HepG2 (cell line): ENCODE measurements at regions not wholly inside any gene's neighbourhood (a gene's known extent, or its start where the extent isn't known, plus 50 kb on each side); places are given as distances from the start of the nearest gene placed in this dataset.

Experiments
- ATAC-seq: fragments of 200-7000 bp; cut with Tn5 transposase; 3 replicates; pipeline ENCODE4 v1.9.1; 2020; ENCODE audit warnings: mild to moderate bottlenecking, moderate library complexity
- BruUV-seq: library from RNA; stranded (reverse); fragments of 400-500 nt; replicated peaks from 2 replicates; lab custom pipeline; 2021; lab: Mats Ljungman, UMichigan
- CTCF ChIA-PET: fragments of 300-600 bp; formaldehyde crosslinking; extraction: SDS; loops from one replicate; lab custom pipeline; 2021; ENCODE audit warnings: low total read pairs, inconsistent platforms, low intra/inter-chr PET ratio; lab: Yijun Ruan, JAX
- POLR2A ChIA-PET: fragments of 350-600 bp; sonication (Branson Sonifier 250); formaldehyde crosslinking; loops from one replicate; lab custom pipeline; 2020; ENCODE audit warnings: antibody characterized with exemption, inconsistent platforms; lab: Yijun Ruan, JAX
- DNase-seq: peaks from one replicate; pipeline ENCODE4 v3.0.0-alpha.2; 2015; ENCODE audit warnings: low spot score
- FAIRE-seq: peaks from 3 replicates; lab custom pipeline; 2011; peaks lifted over from hg19 to GRCh38; lab: Jason Lieb, UNC
- H2AFZ ChIP-seq: one replicate; pipeline ENCODE4 v1.6.1; 2011; ENCODE audit warnings: low read length, inconsistent platforms
- H3K27ac ChIP-seq: fragments of 300-600 bp; 3 replicates; pipeline ENCODE4 v1.8.0; 2011; ENCODE audit warnings: mixed run types, mild to moderate bottlenecking, mixed read lengths, low read length, inconsistent platforms; ENCODE audit not compliant: insufficient read depth; ENCODE audit errors: extremely low read length
- H3K27me3 ChIP-seq, 2 experiments: fragments of 200-600 bp in 1 of 2; 2 replicates in 1 of 2; 3 replicates in 1 of 2; pipeline versions ENCODE4 v1.6.0 to v1.8.0; 2011; ENCODE audit warnings: low read length in 2 of 2, mild to moderate bottlenecking in 2 of 2, moderate library complexity in 2 of 2, inconsistent platforms in 1 of 2; ENCODE audit not compliant: insufficient read depth in 2 of 2, control insufficient read depth in 1 of 2
- H3K36me3 ChIP-seq, 2 experiments: fragments of 200-600 bp in 1 of 2; replicated peaks in 1 of 2; 2 replicates in 1 of 2; 3 replicates in 1 of 2; pipeline versions ENCODE4 v1.5.1 to v1.8.0; 2011; ENCODE audit warnings: low read length in 2 of 2, inconsistent platforms in 1 of 2; ENCODE audit not compliant: insufficient read depth in 2 of 2, control insufficient read depth in 1 of 2
- H3K4me1 ChIP-seq: 2 replicates; pipeline ENCODE4 v1.5.1; 2012; ENCODE audit warnings: low read length, inconsistent platforms; ENCODE audit not compliant: insufficient read depth
- H3K4me2 ChIP-seq: 2 replicates; pipeline ENCODE4 v1.6.0; 2011; ENCODE audit warnings: low read depth, low read length, inconsistent platforms
- H3K4me3 ChIP-seq, 3 experiments: fragments of 200-600 bp in 1 of 3; sonication (generic), shearing (Covaris generic) in 1 of 3; replicated peaks in 1 of 3; 2 replicates each; pipeline ENCODE4 v1.5.1; 2011 to 2016; ENCODE audit warnings: low read length in 3 of 3, inconsistent platforms in 2 of 3, low read depth in 2 of 3, mild to moderate bottlenecking in 2 of 3, control low read depth in 1 of 3, mixed read lengths in 1 of 3; ENCODE audit not compliant: insufficient read depth in 1 of 3
- H3K79me2 ChIP-seq: one replicate; pipeline ENCODE4 v1.6.1; 2011; ENCODE audit warnings: low read length, inconsistent platforms; ENCODE audit not compliant: insufficient read depth
- H3K9ac ChIP-seq: 2 replicates; pipeline ENCODE4 v1.6.0; 2011; ENCODE audit warnings: mild to moderate bottlenecking, low read depth, low read length, inconsistent platforms; ENCODE audit not compliant: insufficient read depth
- H3K9me3 ChIP-seq: 2 replicates; pipeline ENCODE4 v1.5.1; 2012; ENCODE audit warnings: mild to moderate bottlenecking, low read length
- H4K20me1 ChIP-seq: 2 replicates; pipeline ENCODE4 v1.6.0; 2011; ENCODE audit warnings: inconsistent platforms, mild to moderate bottlenecking, low read length, moderate library complexity; ENCODE audit not compliant: insufficient read depth
- ESRRA ChIP-seq: sonication (generic); formaldehyde crosslinking; IDR thresholded peaks from 2 replicates; pipeline ENCODE4 v1.5.1; 2020; ENCODE audit warnings: mild to moderate bottlenecking, low read depth, missing genetic modification reagents
- MTERF4 ChIP-seq: sonication (generic); formaldehyde crosslinking; IDR thresholded peaks from 2 replicates; pipeline ENCODE4 v1.8.0; 2023; ENCODE audit warnings: mild to moderate bottlenecking, missing genetic modification reagents
- NFYB ChIP-seq: sonication (generic); formaldehyde crosslinking; IDR thresholded peaks from 2 replicates; pipeline ENCODE4 v1.4.0; 2020; ENCODE audit warnings: missing genetic modification reagents
- REL ChIP-seq: sonication (generic); formaldehyde crosslinking; conservative IDR thresholded peaks from 2 replicates; pipeline ENCODE4 v1.8.0; 2022; ENCODE audit warnings: mild to moderate bottlenecking, missing genetic modification reagents, moderate library complexity
- SP2 ChIP-seq: sonication (generic); formaldehyde crosslinking; IDR thresholded peaks from 2 replicates; pipeline ENCODE4 v1.5.1; 2020; ENCODE audit warnings: mild to moderate bottlenecking, missing genetic modification reagents
- ZBTB37 ChIP-seq: sonication (generic); formaldehyde crosslinking; IDR thresholded peaks from 2 replicates; pipeline ENCODE4 v1.4.0; 2020; ENCODE audit warnings: mild to moderate bottlenecking, missing genetic modification reagents
- ZNF335 ChIP-seq: sonication (generic); formaldehyde crosslinking; IDR thresholded peaks from 2 replicates; pipeline ENCODE4 v1.4.0; 2020; ENCODE audit warnings: missing genetic modification reagents
- ZNF34 ChIP-seq: sonication (generic); formaldehyde crosslinking; IDR thresholded peaks from 2 replicates; pipeline ENCODE4 v1.4.0; 2020; ENCODE audit warnings: mild to moderate bottlenecking, missing genetic modification reagents, borderline replicate concordance
- ZNF501 ChIP-seq: sonication (generic); formaldehyde crosslinking; IDR thresholded peaks from 2 replicates; pipeline ENCODE4 v1.5.1; 2020; ENCODE audit warnings: mild to moderate bottlenecking, moderate library complexity, missing genetic modification reagents
- WGBS: methylation state at CpG from one replicate; pipeline ENCODE4 v1.1.6; 2017; ENCODE audit warnings: low lambda C conversion rate; 5-methylcytosine and 5-hydroxymethylcytosine counted together
- in situ Hi-C: cut with HindIII; loops from 2 replicates; pipeline ENCODE4 v1.10.0; 2017; ENCODE audit warnings: low pct_unique_long_range_greater_than_20kb; ENCODE audit not compliant: extremely low pct_ligation_motif_present
- intact Hi-C: fragments of 100-400 bp; cut with micrococcal nuclease; formaldehyde crosslinking; loops from one replicate; pipeline ENCODE4 v1.10.0; 2022; ENCODE audit not compliant: unreplicated experiment

DNA sequence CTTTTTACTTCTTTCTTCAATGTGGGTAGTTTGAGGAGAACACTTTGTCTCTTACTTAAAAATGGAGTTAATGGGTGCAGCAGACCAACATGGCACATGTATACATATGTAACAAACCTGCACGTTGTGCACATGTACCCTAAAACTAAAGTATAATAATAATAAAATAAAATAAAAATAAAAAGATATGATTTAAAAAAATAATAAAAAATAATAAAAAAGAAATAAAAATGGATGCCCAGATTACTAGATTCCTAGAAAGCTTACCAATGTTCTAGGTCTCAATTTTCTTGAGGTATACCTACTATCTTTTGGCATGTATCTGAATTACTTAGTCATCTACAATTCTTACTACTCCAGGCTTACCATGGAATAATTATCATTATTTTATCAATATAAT is 2001.6 kb upstream of the CDH9 start:
- in situ Hi-C loops (no loop called here), intact Hi-C loops (no loop called here)
- no peak for ATAC-seq
- ChIA-PET POLR2A (no interaction called here), CTCF (no interaction called here)
- no peak overlapping the region for H3K27ac ChIP-seq
- H3K9ac ChIP-seq: no peak overlapping the region
- H3K79me2 ChIP-seq: no peaks in the 10 kb centered on the region
- no peaks in the 10 kb centered on the region for H3K36me3 ChIP-seq
- DNase-seq: no peak
- no peak overlapping the region for H3K4me3 ChIP-seq
- TF ChIP-seq ZNF335 (CRISPR knock-in tag) (no peak), MTERF4 (CRISPR knock-in tag) (no peak), ESRRA (CRISPR knock-in tag) (no peak), ZNF34 (no peak), ZBTB37 (CRISPR knock-in tag) (no peak), NFYB (CRISPR knock-in tag) (no peak), REL (CRISPR knock-in tag) (no peak), SP2 (CRISPR knock-in tag) (no peak), ZNF501 (CRISPR knock-in tag) (no peak)
- H3K27me3 ChIP-seq: no peaks in the 10 kb centered on the region
- no peak for FAIRE-seq
- 0% methylated on average over 1 of the region's 1 CpG for WGBS
- no peak overlapping the region for H2AFZ ChIP-seq
- H3K4me1 ChIP-seq: no peaks in the 10 kb centered on the region
- no TSS peak for BruUV-seq
- H4K20me1 ChIP-seq: no peaks in the 10 kb centered on the region
- no peaks in the 10 kb centered on the region for H3K9me3 ChIP-seq
- no peak overlapping the region for H3K4me2 ChIP-seq
